ENCODE measurements at regions not wholly inside any gene's neighbourhood (a gene's known extent, or its start where the extent isn't known, plus 50 kb on each side); places are given as distances from the start of the nearest gene placed in this dataset.

DNA sequence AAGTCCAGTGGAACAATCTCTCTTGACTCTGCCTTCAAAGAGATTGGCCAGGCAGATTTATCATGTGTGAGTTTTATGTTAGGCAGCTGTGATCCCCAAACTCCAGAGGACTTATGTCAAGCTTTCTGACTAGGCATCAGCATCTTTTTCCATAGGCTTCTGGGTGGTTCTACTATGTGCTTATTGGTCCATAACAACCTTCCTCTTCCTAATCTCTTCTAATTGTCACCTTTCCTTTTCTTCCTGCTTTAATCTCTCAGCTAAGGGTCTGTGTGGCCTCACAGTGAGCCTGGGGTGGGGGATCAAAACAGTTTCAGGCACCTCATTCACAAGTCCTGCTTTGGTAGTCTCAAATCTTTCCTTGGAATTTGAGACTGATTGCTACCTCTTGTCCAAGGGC, 170.9 kb upstream of the CHD1 start:
- no peak overlapping the region for H3K4me3 ChIP-seq (ENCODE audit: low read depth, low read length)
- H2AK5ac ChIP-seq (ENCODE audit: low read length), result no peak overlapping the region
- H3K9ac ChIP-seq (ENCODE audit: low read length), result no peak overlapping the region
- H3K4me1 ChIP-seq (ENCODE audit: control insufficient read depth in 1 of 2, insufficient read depth in 2 of 2, low read length in 2 of 2), result no peaks in the 10 kb centered on the region
- no peak overlapping the region for H3K27ac ChIP-seq (ENCODE audit: low read depth, low read length)
- H2BK120ac ChIP-seq (ENCODE audit: insufficient read depth, low read length, poor library complexity), result no peak overlapping the region
- H4K12ac ChIP-seq (ENCODE audit: low read depth, low read length), result no peak overlapping the region
- no peak overlapping the region for H4K91ac ChIP-seq (ENCODE audit: low read depth, low read length)
- H2BK12ac ChIP-seq (ENCODE audit: low read length), result no peak overlapping the region
- H3K79me1 ChIP-seq (ENCODE audit: low read length), result no peaks in the 10 kb centered on the region
- H3K4me2 ChIP-seq (ENCODE audit: low read length), result no peak overlapping the region
- H3K23ac ChIP-seq (ENCODE audit: low read length), result no peak overlapping the region
- H3K79me2 ChIP-seq (ENCODE audit: control insufficient read depth, insufficient read depth, low read length, poor library complexity), result no peaks in the 10 kb centered on the region
- H3K14ac ChIP-seq (ENCODE audit: low read length), result no peak overlapping the region
- no peak overlapping the region for H2AFZ ChIP-seq (ENCODE audit: insufficient read depth, low read length, poor library complexity)
- H3K36me3 ChIP-seq (ENCODE audit: control insufficient read depth in 1 of 2, insufficient read depth in 2 of 2, low read length in 2 of 2), result no peaks in the 10 kb centered on the region
- no peaks in the 10 kb centered on the region for H3K9me3 ChIP-seq (ENCODE audit: insufficient read depth, low read depth, low read length)
- H3K4ac ChIP-seq (ENCODE audit: low read depth, low read length), result no peak overlapping the region
- H4K8ac ChIP-seq (ENCODE audit: low read depth, low read length), result no peak overlapping the region
- no peak for DNase-seq
- H3K18ac ChIP-seq (ENCODE audit: low read length), result no peak overlapping the region
- H3K27me3 ChIP-seq (ENCODE audit: insufficient read depth, low read length), result no peaks in the 10 kb centered on the region
- H2BK5ac ChIP-seq (ENCODE audit: low read depth, low read length, poor library complexity), result no peak overlapping the region

DNA sequence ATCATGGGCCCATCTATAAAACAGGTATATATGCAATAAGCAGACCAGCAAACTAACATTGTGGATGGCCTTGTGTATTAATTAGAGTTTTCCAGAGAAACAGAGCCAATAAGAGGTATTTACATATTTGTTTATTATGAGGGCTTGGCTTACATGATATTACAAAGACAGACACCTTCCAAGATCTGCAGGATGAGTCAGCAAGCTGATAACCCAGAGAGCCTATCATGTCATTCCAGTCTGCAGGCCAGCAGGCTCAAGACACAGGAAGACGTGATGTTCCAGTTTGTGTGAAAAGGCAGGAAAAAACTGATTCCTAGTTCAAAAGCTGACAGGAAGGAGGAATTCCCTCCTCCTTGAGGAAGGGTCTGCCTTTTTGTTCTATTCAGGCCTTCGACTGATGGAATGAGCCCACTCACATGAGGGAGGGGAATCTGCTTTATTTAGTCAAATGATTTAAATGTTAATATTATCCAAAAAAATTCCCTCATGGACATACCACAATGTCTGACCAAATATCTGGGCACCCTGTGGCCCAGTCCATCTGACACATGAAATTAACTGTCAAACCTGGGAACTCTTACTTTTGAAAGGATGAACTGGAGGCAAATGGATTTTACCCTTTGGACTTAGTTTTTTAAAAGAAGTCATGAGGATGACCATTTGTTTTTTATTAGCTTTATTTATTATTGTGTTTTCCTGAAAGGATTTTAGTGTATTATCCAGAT, 161.2 kb upstream of the CHD1 start:
- no peak overlapping the region for H2AK5ac ChIP-seq (ENCODE audit: low read length)
- H3K79me1 ChIP-seq (ENCODE audit: low read length), result no peaks in the 10 kb centered on the region
- H3K79me2 ChIP-seq (ENCODE audit: control insufficient read depth, insufficient read depth, low read length, poor library complexity), result no peaks in the 10 kb centered on the region
- no peak overlapping the region for H3K23ac ChIP-seq (ENCODE audit: low read length)
- no peak overlapping the region for H4K91ac ChIP-seq (ENCODE audit: low read depth, low read length)
- H3K9me3 ChIP-seq (ENCODE audit: insufficient read depth, low read depth, low read length), result no peaks in the 10 kb centered on the region
- H2BK5ac ChIP-seq (ENCODE audit: low read depth, low read length, poor library complexity), result no peak overlapping the region
- H2BK12ac ChIP-seq (ENCODE audit: low read length), result no peak overlapping the region
- no peak overlapping the region for H4K8ac ChIP-seq (ENCODE audit: low read depth, low read length)
- H3K27me3 ChIP-seq (ENCODE audit: insufficient read depth, low read length), result no peaks in the 10 kb centered on the region
- no peak overlapping the region for H3K27ac ChIP-seq (ENCODE audit: low read depth, low read length)
- WGBS (ENCODE audit: extremely low coverage, insufficient coverage, insufficient read length), result no CpG with 5 or more reads among the region's 2 CpGs
- no peak overlapping the region for H3K14ac ChIP-seq (ENCODE audit: low read length)
- peak; percentile 61 to 64 for DNase-seq
- no peaks in the 10 kb centered on the region for H3K36me3 ChIP-seq (ENCODE audit: control insufficient read depth in 1 of 2, insufficient read depth in 2 of 2, low read length in 2 of 2)
- no peak overlapping the region for H3K4me3 ChIP-seq (ENCODE audit: low read depth, low read length)
- H3K4ac ChIP-seq (ENCODE audit: low read depth, low read length), result no peak overlapping the region
- no peak overlapping the region for H3K9ac ChIP-seq (ENCODE audit: low read length)
- H4K12ac ChIP-seq (ENCODE audit: low read depth, low read length), result no peak overlapping the region
- H3K4me1 ChIP-seq (ENCODE audit: control insufficient read depth in 1 of 2, insufficient read depth in 2 of 2, low read length in 2 of 2), result no peaks in the 10 kb centered on the region
- no peak overlapping the region for H2AFZ ChIP-seq (ENCODE audit: insufficient read depth, low read length, poor library complexity)
- H3K18ac ChIP-seq (ENCODE audit: low read length), result no peak overlapping the region
- no peak overlapping the region for H2BK120ac ChIP-seq (ENCODE audit: insufficient read depth, low read length, poor library complexity)
- H3K4me2 ChIP-seq (ENCODE audit: low read length), result no peak overlapping the region

GRCh38 chr5:99088309-99088708, 159.5 kb upstream of the CHD1 start:
- Histone ChIP-seq H3K4ac (ENCODE audit: low read depth, low read length) (no peak overlapping the region), H3K9me3 (ENCODE audit: insufficient read depth, low read depth, low read length) (no peaks in the 10 kb centered on the region), H3K79me1 (ENCODE audit: low read length) (no peaks in the 10 kb centered on the region), H4K8ac (ENCODE audit: low read depth, low read length) (no peak overlapping the region), H3K27ac (ENCODE audit: low read depth, low read length) (no peak overlapping the region), H3K9ac (ENCODE audit: low read length) (no peak overlapping the region), H3K23ac (ENCODE audit: low read length) (no peak overlapping the region), H2BK12ac (ENCODE audit: low read length) (no peak overlapping the region), H3K4me3 (ENCODE audit: low read depth, low read length) (no peak overlapping the region), H3K79me2 (ENCODE audit: control insufficient read depth, insufficient read depth, low read length, poor library complexity) (no peaks in the 10 kb centered on the region), H2BK120ac (ENCODE audit: insufficient read depth, low read length, poor library complexity) (no peak overlapping the region), H3K18ac (ENCODE audit: low read length) (no peak overlapping the region), H4K12ac (ENCODE audit: low read depth, low read length) (no peak overlapping the region), H3K27me3 (ENCODE audit: insufficient read depth, low read length) (no peaks in the 10 kb centered on the region), H3K36me3 (ENCODE audit: control insufficient read depth in 1 of 2, insufficient read depth in 2 of 2, low read length in 2 of 2) (no peaks in the 10 kb centered on the region), H2AFZ (ENCODE audit: insufficient read depth, low read length, poor library complexity) (no peak overlapping the region), H2BK5ac (ENCODE audit: low read depth, low read length, poor library complexity) (no peak overlapping the region), H3K4me2 (ENCODE audit: low read length) (no peak overlapping the region), H3K14ac (ENCODE audit: low read length) (no peak overlapping the region), H3K4me1 (ENCODE audit: control insufficient read depth in 1 of 2, insufficient read depth in 2 of 2, low read length in 2 of 2) (no peaks in the 10 kb centered on the region), H4K91ac (ENCODE audit: low read depth, low read length) (no peak overlapping the region), H2AK5ac (ENCODE audit: low read length) (no peak overlapping the region)
- DNase-seq, result peak in 1 of 2 donors; percentile 17
- no CpG with 5 or more reads among the region's 3 CpGs for WGBS (ENCODE audit: extremely low coverage, insufficient coverage, insufficient read length)

DNA sequence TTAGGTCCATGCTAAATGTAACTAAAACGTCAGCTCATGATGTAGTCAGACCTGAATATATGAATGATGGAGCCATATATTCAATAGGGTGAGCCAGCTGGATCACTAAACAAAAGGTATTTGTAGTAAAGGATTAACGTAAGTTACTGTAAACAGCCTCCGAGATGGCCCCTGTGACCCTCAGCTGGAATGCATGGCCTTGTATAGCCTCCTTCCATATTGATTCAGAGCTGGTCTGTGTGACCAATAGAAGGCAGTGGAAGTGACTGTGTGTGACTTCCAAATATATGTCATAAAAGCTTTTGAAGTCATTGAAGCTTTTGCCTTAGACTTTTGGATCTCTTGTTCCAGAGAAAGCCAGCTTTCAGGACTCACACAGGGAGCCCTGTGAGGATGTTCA, 154.4 kb upstream of the CHD1 start:
- WGBS (ENCODE audit: extremely low coverage, insufficient coverage, insufficient read length), result no CpG with 5 or more reads among the region's 3 CpGs
- no peak overlapping the region for H4K8ac ChIP-seq (ENCODE audit: low read depth, low read length)

More for the DNA sequence above, 154.4 kb upstream of the CHD1 start:
- no peak overlapping the region for H4K12ac ChIP-seq (ENCODE audit: low read depth, low read length)
- no peak overlapping the region for H2AK5ac ChIP-seq (ENCODE audit: low read length)
- no peaks in the 10 kb centered on the region for H3K79me1 ChIP-seq (ENCODE audit: low read length)
- no peak overlapping the region for H4K91ac ChIP-seq (ENCODE audit: low read depth, low read length)
- H3K23ac ChIP-seq (ENCODE audit: low read length), result no peak overlapping the region
- no peak overlapping the region for H2BK120ac ChIP-seq (ENCODE audit: insufficient read depth, low read length, poor library complexity)
- no peak overlapping the region for H2BK12ac ChIP-seq (ENCODE audit: low read length)
- no peak for DNase-seq
- no peak overlapping the region for H3K27ac ChIP-seq (ENCODE audit: low read depth, low read length)
- H2BK5ac ChIP-seq (ENCODE audit: low read depth, low read length, poor library complexity), result no peak overlapping the region
- H3K14ac ChIP-seq (ENCODE audit: low read length), result no peak overlapping the region
- no peak overlapping the region for H3K9ac ChIP-seq (ENCODE audit: low read length)
- no peak overlapping the region for H3K18ac ChIP-seq (ENCODE audit: low read length)
- no peaks in the 10 kb centered on the region for H3K36me3 ChIP-seq (ENCODE audit: control insufficient read depth in 1 of 2, insufficient read depth in 2 of 2, low read length in 2 of 2)
- H3K9me3 ChIP-seq (ENCODE audit: insufficient read depth, low read depth, low read length), result no peaks in the 10 kb centered on the region
- no peaks in the 10 kb centered on the region for H3K4me1 ChIP-seq (ENCODE audit: control insufficient read depth in 1 of 2, insufficient read depth in 2 of 2, low read length in 2 of 2)
- no peaks in the 10 kb centered on the region for H3K27me3 ChIP-seq (ENCODE audit: insufficient read depth, low read length)
- no peaks in the 10 kb centered on the region for H3K79me2 ChIP-seq (ENCODE audit: control insufficient read depth, insufficient read depth, low read length, poor library complexity)
- no peak overlapping the region for H3K4ac ChIP-seq (ENCODE audit: low read depth, low read length)
- no peak overlapping the region for H2AFZ ChIP-seq (ENCODE audit: insufficient read depth, low read length, poor library complexity)
- H3K4me2 ChIP-seq (ENCODE audit: low read length), result no peak overlapping the region
- no peak overlapping the region for H3K4me3 ChIP-seq (ENCODE audit: low read depth, low read length)
